NCI-H1105 (cell line): ENCODE measurements at regions not wholly inside any gene's neighbourhood (a gene's known extent, or its start where the extent isn't known, plus 50 kb on each side); places are given as distances from the start of the nearest gene placed in this dataset.

Experiments used
- DNase-seq: peaks from one replicate; lab custom pipeline; 2025; lab: John Stamatoyannopoulos, UW

DNA sequence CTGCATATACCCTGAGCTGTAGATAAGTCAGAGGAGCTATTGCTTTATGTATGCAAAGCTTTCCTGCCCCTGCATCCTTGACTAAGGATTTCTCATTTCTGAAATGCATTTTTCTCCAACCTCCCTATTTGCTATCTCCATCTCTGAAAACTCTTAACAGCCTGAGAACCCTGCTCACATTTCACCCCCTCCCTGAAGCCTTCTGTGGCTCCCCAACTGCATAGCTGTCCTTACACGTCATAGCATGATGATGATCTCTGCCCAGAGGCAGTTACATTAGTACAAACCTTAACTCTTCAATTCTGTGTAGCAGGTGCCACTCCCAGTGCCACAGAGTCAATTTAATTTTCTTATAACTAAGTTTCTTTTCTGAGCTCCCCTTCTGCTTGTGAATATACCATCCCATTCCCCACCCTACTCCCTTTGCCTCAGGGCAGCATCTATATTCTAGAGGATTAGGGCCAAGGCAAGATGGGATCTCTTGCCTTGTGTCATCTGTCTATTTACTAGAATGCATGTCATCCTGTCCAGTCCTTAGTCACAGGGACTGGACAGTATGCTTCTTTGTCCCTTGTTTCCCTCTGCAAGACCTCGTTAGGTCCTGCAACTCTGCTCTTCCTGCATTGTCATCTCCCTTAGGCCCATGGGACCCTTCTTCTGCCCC lies 149.7 kb upstream of the SPRY4 start:
- DNase-seq: no peak

DNA sequence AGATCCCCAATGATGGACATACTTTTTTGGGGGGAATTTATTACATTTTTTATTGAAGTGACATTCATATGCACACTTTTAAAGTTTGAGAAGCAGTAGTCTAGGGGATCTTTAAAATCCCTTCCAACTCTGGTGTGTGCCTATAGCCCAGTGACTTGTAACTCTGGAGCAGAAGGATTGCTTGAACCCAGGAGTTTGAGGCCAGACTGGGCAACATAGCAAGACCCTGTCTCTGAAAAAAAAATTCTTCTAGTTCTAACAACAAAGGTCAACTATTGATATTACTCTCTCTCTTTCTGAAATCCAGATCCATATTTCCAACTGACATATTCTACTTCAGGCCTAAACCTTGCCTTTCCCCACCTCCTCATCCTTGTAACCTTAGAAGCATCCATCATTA lies 148.2 kb upstream of the SPRY4 start:
- DNase-seq: no peak

DNA sequence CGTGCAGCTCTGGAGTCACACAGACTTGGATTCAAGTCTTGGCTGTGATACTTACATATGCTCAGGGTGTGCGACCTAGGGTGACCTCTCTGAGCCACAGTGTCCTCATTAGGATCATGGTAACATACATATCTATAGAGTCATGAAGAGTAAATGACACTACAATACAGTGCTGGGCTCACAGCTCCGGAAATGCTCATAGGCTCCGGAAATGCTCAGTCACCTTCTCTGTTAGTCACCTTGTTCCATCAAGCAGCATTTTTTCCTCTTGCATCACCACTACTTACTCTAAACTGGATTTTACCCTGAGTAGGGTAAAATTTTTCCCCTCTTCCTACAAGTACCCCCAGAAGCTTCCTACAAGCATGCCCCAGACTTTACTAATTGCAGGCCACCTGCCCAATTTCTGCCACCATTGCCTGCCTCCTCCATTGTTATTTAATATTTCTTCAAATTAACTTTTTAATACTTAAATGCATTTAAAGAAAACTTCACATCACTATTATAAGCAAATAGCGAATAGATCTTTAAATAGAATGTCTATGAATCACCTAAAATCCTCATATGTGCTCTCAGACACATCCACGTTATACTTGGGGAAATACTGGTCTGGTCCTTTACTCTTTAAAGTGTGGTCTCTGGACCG lies 147.6 kb upstream of the SPRY4 start:
- DNase-seq: no peak

DNA sequence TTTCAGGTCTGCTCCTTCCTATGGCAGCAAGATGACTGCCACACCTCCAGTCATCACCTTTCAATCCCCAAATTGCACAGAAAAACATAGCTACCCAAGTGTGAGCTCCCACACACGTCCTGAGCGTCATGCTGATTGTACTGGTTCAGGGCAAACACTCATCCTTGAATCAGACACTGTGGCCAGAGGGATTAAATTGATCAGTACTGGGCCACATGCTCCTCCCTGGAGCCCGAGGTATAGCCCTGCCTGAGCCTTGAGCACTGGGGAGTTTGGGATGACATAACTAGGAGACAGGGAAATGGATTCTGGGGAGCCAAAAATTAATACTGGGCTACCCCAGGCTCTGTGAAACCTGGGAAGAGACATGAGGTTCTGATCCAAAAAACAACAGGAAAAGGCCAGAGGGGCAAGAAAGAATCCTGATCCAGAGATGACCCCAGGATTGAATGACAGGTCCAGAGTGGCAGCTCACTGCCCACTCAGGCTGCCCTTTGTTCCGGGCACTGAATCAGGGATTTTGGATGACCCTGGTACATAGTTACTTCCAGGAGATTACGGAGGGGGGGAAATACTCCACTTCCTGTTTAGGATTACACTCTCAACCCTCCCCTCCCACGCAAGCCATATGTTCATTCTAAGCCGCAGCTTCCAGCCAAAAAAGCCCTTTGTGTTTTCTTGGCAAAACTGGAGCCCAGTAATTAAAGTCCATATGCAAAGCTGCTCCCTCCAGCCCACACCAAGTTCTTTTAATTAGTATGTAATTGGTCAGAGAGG lies 141.6 kb upstream of the SPRY4 start:
- DNase-seq: no peak

DNA sequence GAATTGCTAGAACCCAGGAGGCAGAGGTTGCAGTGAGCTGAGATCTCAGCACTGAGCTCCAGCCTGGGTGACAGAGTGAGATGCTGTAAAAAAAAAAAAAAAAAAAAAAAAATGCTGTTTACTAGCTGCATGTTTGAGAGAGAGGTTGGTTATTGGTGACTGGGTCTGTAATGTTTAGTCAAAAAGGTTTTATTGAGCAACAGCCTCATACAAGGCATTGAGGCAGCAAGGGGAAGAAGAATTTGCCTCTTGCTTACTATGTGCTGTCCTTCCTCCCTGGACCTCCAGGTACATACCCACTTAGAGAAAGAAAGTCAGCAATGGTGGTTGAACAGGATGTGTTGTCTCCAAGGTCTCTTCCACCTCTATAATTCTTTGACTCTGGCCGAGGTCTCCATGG lies 140.7 kb upstream of the SPRY4 start:
- DNase-seq: no peak

DNA sequence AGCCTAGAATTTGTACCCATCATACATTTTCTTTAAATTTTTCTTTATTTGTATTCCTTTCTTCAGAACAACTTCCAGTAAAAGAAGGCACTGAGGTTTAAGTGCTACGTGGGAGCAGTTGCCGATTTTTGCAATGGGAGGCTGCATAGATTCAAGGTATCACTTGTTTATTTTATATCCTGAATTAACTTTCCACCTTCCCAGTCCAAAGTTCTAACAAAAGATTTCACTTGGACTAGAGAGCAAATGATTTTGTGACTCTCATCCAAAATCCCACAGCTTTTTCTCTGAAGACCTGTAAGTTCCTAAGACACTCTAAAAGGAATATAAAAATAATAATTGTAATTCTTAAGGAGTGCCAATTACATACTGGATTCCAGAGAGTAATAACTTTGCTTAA lies 139.1 kb upstream of the SPRY4 start:
- DNase-seq: no peak

DNA sequence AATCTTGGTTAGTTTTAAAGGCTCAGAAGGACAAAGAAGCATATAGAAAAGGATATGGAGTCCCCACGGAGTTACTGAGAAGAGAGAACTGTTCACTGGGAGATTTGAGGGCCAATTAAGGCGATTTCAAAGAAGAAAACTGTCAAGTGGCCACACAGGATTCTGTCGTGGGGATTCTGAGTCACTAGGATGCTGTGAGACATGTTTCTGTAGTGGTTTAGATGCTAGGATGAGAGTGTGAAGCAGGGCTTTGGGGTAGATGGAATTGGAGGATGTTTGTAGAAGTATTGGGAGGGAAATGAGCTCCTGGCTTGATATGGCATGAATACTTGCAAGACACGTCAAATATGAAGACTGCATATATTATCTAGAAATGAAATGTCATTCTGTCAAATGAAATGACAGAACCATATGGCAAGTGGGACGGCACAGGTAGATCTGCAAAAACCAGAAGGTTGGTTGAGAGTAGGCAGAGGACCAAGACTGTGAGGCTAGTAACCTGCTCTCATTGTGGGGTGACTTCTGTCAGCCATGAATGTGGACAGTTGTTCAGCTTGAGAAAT lies 136.3 kb upstream of the SPRY4 start:
- DNase-seq: no peak

DNA sequence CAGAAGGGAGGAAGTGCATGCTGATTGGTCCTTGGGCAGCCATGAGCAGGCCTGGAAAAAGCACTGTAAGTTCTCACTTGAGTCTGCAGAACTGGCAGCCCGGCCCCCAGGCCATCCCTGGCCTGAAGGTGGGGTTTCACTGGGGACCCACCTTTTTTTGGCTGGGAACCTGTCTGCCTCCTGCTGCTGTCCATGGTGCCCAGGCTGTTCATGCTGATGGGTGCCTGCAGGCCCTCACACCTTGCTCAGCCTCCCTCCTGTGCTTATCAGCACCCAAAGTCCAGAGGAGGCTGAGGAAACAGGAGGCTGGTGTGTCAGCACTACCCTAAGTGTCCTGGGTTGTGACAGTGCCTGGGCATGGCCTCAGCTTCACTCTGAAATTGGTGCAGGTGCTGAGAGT lies 134.4 kb upstream of the SPRY4 start:
- no peak for DNase-seq

DNA sequence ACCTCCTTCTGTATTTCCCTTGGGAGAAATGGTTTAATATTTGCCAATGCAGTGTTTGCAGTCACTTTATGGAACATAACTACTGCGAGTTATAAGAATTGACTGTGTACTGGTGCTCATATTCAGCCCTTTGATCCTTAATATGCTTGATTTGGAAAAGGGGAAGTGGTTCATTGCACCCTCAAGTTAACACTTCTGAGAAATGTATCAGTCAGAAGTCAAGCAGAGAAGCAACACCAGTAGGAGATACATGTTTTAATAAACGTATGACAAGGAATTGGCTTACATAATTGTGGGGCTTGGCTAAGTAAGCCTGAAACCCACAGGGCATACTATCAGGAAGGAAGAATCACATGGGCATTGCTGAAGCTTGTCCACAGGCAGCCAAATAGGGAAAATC lies 131.0 kb upstream of the SPRY4 start:
- DNase-seq: no peak

DNA sequence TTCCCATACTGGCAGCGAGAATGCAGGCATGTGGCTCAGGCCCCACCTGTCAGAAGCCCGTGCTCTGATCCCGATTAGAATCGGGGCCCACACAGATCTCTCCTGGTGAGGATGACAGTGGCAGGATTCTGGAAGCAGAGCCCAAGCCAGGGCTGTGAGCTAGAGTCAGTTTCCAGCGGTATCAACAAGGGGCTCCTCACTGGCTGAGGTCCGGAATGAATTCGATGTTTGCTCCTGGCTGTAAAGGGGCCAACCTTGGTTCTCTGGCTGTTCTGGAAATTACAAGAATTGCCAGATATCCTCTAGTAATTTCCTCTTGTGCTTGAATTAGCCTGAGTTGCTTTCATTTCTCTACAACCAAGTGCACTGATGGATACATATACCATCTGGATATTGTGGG lies 129.1 kb upstream of the SPRY4 start:
- DNase-seq: no peak

DNA sequence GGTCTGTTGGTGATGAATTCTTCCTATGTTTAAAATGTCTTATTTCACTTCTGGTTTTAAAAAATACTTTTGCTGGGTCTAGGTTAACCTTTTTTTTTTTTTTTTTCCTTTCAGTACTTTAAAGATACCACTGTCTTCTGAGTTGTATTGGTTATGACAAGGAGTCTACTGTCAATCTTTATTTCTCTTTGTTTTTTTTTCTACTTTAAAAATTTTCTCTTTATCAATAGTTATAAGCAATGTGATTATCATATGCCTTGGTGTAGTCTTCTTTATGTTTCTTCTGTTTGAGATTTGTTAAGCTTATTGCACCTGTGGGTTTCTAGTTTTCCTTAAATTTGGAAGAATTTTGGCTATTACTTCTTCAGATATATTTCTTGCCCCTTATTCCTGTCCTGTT lies 125.6 kb upstream of the SPRY4 start:
- DNase-seq: no peak

DNA sequence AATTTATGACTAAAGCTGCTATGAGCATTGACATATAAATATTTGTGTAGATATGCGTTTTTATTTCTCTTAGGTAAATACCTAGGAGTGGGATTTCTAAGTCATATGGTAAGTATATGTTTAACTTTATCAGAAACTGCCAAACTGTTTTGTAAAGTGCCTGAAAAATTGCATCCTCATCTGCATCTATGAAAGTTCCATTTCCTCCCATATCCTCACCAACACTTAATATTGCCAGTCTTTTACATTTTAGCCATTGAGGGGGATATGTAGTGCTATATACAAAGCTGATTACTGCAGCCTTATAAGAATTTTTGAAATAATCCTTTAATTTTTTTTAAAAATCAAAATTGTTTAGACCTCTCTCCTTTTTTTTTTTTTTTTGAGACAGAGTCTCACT lies 123.1 kb upstream of the SPRY4 start:
- no peak for DNase-seq

DNA sequence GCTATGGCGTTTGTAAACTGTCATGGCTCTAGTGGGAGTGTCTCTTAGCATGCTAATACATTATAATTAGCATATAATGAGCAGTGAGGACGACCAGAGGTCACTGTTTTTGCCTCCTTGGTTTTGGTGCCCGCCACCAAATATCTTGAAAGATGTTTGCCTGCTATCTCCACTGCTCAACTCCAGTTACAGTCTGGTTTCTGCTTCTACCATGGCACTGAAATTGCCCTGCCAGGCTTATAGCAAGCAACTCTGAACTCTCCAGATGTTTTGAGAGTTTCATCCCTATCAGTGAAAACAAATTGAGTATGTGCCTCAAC lies 122.1 kb upstream of the SPRY4 start:
- no peak for DNase-seq

DNA sequence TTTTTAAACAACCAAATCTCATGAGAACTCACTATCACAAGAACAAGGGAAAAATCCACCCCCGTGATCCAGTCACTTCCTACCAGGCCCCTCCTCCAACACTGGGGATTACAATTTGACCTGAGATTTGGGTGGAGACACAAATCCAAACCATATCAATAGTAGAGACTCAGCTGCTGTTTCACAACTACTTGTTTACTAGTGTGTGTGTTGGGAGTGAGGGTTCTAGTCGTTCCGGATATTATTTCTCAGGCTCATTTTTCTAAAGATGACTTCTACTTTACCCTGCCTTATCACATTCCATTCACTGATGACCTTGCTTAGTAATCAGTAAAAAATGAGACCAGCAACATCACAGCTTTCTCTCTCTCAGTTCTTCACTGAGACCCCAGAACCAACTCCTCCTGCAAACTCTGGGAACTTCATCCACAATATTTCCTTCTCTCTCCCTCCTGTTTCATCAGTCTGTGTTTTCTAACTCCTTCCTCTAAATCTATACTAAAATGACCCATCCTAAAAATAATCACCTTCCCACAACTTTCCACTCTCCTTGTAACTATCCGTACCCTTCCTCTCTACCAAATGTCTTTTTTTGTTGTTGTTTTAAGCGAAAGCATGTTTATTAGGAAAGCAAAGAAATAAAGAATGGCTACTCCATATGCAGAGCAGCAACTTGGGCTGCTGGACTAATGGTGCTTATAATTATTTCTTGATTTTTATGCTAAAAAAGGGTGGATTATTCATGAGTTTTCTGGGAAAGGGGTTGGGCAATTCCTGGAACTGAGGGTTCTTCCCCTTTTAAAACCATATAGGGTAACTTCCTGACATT lies 121.5 kb upstream of the SPRY4 start:
- DNase-seq: no peak

DNA sequence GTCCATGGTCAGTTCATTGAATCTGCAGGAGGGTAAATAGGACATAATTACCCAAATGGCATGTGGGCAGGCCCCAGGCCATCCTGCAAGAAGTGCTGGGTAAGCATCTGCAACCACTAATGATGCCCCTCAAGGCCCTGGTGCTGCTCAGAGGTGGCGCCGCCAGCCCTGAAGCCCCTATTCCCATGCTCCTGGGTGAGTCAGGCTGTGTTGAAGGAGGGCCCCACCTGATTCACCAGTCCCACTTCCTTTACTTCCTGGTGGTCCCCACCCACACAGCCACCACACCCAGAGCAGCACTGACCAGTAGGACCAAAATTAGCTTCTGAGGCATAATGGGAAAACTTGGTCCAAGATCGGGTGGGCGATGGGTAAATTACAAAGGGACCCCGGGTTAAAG lies 120.4 kb upstream of the SPRY4 start:
- DNase-seq: no peak

DNA sequence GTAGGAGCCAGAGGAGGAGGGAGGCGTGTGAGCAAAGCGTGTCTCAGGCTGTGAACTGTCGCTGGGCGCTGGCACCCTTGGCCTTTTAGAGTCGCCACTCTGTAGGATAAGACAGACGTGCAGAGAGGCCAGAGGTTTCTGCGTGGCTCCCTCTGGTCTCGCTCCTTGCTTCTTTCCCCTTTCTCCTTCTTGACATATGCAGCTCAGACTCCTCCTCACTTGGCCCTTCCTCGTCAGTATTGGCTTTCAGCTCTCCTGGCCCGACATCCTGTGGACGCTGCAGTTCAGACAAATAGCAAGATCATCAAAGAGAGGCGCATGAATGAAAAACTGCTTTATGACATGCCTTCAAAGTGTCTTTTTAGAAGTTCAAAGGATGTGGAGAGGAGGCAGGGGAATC lies 116.8 kb upstream of the SPRY4 start:
- no peak for DNase-seq

DNA sequence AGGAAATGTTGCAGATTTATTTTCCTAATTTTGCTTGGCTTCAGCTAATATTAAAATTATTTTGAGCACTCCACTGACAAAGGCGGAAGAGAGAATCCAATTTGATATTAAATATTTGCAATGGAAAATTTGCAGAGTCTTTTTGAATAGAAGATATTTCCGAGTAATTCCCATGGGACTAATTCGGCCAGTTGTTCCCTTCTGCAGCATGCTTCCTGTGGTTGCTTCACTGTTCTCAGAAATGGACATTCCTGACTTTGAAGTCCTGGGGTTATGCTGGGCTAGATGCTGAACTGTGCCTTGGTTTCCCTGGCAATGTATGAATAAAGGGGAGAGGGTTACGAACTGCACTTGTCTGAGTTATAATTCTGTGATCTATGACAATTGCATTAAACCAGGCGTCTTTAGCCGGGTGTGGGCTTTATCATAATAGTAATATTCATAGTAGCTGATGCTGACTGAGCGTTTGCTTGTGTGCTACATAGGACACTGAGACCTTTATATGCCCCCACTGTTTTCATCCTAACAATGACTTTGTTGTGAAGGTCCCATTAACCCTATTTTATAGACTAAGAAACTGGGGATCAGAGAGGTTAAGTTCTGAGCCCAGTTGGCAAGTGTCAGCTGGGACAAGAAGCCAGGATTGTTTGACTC lies 114.5 kb upstream of the SPRY4 start:
- no peak for DNase-seq

DNA sequence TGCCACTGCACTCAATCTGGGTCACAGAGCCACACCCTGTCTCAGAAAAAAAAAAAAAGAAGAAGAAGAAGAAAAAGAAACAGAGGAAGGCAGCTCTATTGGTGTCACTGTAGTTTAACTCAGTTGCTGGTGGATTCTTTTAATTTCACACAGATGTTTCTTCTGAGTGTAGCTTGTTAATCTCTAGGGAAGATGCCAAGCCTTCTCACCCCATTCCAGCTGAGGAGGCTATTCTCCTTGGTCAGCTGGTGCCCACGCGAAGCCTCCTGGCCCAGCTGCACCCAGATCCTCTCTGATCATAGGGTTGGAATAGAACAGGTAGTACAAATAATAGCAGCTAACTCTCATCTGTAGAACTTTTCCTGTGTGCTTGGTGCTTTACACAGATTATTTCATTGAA lies 113.8 kb upstream of the SPRY4 start:
- no peak for DNase-seq

DNA sequence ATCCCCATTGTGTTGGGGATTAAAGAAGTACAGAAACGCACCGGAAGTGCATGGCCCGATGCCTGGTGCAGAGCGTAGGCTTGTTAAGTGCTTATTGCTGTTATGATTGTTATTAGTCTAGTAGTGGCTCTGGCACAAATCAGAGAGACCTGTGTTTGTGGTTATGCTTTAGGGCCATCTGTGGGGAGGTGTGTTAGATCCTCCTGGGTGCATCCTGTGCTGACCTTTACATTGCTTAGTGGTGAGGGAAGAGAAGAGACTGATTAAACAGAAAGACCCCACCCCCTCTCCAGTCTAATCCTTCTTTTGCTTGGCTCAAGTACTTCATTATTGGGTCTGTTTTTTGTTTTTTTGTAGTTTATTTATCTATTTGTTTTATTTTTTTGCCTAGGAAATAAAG lies 112.7 kb upstream of the SPRY4 start:
- DNase-seq: no peak

DNA sequence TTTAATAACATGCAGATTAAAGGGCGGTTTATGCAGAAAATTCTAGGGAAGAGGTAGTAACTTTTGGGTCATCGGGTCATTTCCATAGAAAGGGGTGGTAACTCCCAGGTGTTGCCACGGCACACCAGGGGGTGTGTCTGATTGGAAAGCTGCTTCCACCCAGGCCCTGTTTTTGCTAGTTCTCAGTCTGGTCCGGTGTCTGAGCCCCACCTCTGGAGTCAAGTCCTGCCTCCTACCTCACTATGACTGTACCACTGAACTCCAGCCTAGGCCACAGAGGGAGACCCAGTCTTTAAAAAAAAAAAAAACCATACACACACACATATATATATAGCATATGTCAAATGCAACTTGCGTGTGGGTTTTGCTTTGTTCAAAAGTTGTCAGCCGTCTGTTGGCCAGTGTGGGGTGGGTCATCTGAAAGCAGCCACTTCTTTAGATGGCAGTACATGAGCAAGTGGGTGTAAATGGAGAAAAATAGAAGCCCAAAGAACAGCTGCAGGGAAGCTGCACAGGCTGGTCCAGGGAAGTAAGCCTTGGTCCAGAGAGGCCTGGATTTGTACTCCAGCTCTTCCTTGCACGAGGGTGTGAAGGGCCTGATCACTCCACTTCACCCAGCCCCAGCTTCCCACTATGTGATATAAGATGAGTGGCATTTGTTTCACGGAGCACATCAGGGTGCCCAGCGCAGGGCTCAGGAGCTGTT lies 110.7 kb upstream of the SPRY4 start:
- no peak for DNase-seq

DNA sequence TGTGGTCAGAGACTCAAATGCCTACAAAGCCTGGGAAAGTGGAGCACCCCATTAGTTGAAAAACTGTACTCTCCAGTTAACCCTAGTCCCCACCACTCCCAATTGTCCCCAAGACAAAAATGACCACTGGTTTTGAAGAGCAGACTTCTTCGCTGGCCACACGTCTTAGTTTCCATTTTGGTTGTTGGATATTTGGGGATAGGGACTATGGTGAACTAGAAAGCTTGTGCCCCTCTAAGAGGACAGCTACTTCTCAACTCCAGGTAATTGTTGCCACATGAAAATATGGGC lies 109.4 kb upstream of the SPRY4 start:
- DNase-seq: no peak
